GM23338 (cell line): ENCODE measurements at regions not wholly inside any gene's neighbourhood (a gene's known extent, or its start where the extent isn't known, plus 50 kb on each side); places are given as distances from the start of the nearest gene placed in this dataset.

Experiments
- ATAC-seq: fragments of 200-7000 bp; cut with Tn5 transposase; 3 replicates; pipeline ENCODE4 v1.9.1; 2020
- DNase-seq: peaks from one replicate; pipeline ENCODE4 v3.0.0-alpha.2; 2015; ENCODE audit warnings: low spot score
- H2AFZ ChIP-seq: fragments of 200-600 bp; sonication (generic); 2 replicates; pipeline ENCODE4 v1.8.0; 2016; ENCODE audit warnings: antibody characterized with exemption, mild to moderate bottlenecking, moderate library complexity
- H3F3A ChIP-seq: fragments of 200-600 bp; sonication (generic); replicated peaks from 2 replicates; pipeline ENCODE4 v1.8.0; 2017; ENCODE audit warnings: antibody characterized with exemption, mixed run types, low read depth
- H3K27ac ChIP-seq: fragments of 200-600 bp; sonication (generic); 2 replicates; pipeline ENCODE4 v1.6.1; 2016; ENCODE audit warnings: low read depth
- H3K27me3 ChIP-seq: fragments of 200-600 bp; sonication (generic); 2 replicates; pipeline ENCODE4 v1.8.0; 2016; ENCODE audit warnings: mild to moderate bottlenecking, mixed run types, moderate library complexity; ENCODE audit not compliant: insufficient read depth
- H3K36me3 ChIP-seq: fragments of 200-600 bp; sonication (generic); 2 replicates; pipeline ENCODE4 v1.8.0; 2016; ENCODE audit warnings: mild to moderate bottlenecking; ENCODE audit not compliant: insufficient read depth
- H3K4me1 ChIP-seq: fragments of 200-600 bp; sonication (generic); 2 replicates; pipeline ENCODE4 v1.8.0; 2016; ENCODE audit warnings: mild to moderate bottlenecking, moderate library complexity; ENCODE audit not compliant: insufficient read depth
- H3K4me2 ChIP-seq: fragments of 200-600 bp; sonication (generic); 2 replicates; pipeline ENCODE4 v1.7.1; 2017; ENCODE audit warnings: mixed run types
- H3K4me3 ChIP-seq: fragments of 200-600 bp; sonication (generic); 2 replicates; pipeline ENCODE4 v1.6.1; 2016; ENCODE audit warnings: mixed run types
- H3K79me2 ChIP-seq: fragments of 200-600 bp; sonication (generic); replicated peaks from 2 replicates; pipeline ENCODE4 v1.8.0; 2017; ENCODE audit warnings: mild to moderate bottlenecking; ENCODE audit not compliant: insufficient read depth
- H3K9me2 ChIP-seq: fragments of 200-600 bp; sonication (generic); 2 replicates; pipeline ENCODE4 v1.8.0; 2017; ENCODE audit not compliant: insufficient read depth
- H4K20me1 ChIP-seq: fragments of 200-600 bp; sonication (generic); replicated peaks from 2 replicates; pipeline ENCODE4 v1.8.0; 2017; ENCODE audit warnings: mild to moderate bottlenecking; ENCODE audit not compliant: insufficient read depth
- H3K27ac Mint-ChIP-seq: 2 replicates; pipeline ENCODE4 v1.8.0; 2020; ENCODE audit warnings: inconsistent platforms, mild to moderate bottlenecking, moderate library complexity, mixed read lengths
- H3K27me3 Mint-ChIP-seq: 3 replicates; pipeline ENCODE4 v1.8.0; 2022; ENCODE audit warnings: low read depth, mild to moderate bottlenecking, moderate library complexity, mixed read lengths, inconsistent platforms; ENCODE audit not compliant: insufficient read depth, poor library complexity
- H3K36me3 Mint-ChIP-seq: 3 replicates; pipeline ENCODE4 v1.8.0; 2021; ENCODE audit warnings: low read depth, mild to moderate bottlenecking, inconsistent platforms, moderate library complexity, mixed read lengths
- H3K4me1 Mint-ChIP-seq: 3 replicates; pipeline ENCODE4 v1.8.0; 2020; ENCODE audit warnings: mild to moderate bottlenecking, inconsistent platforms, mixed read lengths
- H3K4me3 Mint-ChIP-seq: 3 replicates; pipeline ENCODE4 v1.8.0; 2021; ENCODE audit warnings: moderate library complexity, mild to moderate bottlenecking, inconsistent platforms, mixed read lengths
- H3K9me3 Mint-ChIP-seq: 3 replicates; pipeline ENCODE4 v1.8.0; 2020; ENCODE audit warnings: moderate library complexity, mild to moderate bottlenecking, inconsistent platforms, mixed read lengths
- CREB1 ChIP-seq: fragments of 250-450 bp; sonication (Bioruptor Pico); IDR thresholded peaks from 2 replicates; pipeline ENCODE4 v1.5.0; 2020; ENCODE audit warnings: low read depth, mild to moderate bottlenecking, moderate library complexity
- EZH2 ChIP-seq: fragments of 200-600 bp; sonication (generic); IDR thresholded peaks from one replicate; pipeline ENCODE4 v1.8.0; 2017; ENCODE audit warnings: antibody characterized with exemption, mild to moderate bottlenecking, low read depth; ENCODE audit not compliant: unreplicated experiment
- EZH2phosphoT487 ChIP-seq: fragments of 200-600 bp; sonication (generic); IDR thresholded peaks from one replicate; pipeline ENCODE4 v1.8.1; 2018; ENCODE audit warnings: antibody characterized with exemption; ENCODE audit not compliant: unreplicated experiment
- JUNB ChIP-seq: IDR thresholded peaks from one replicate; pipeline ENCODE4 v1.6.1; 2016; ENCODE audit warnings: antibody characterized with exemption; ENCODE audit not compliant: unreplicated experiment
- NANOG ChIP-seq: IDR thresholded peaks from 2 replicates; pipeline ENCODE4 v1.6.1; 2016; ENCODE audit warnings: antibody characterized with exemption, borderline replicate concordance
- POLR2AphosphoS5 ChIP-seq: IDR thresholded peaks from 2 replicates; pipeline ENCODE4 v1.6.1; 2016; ENCODE audit warnings: antibody characterized with exemption, low read depth
- STAT1 ChIP-seq: IDR thresholded peaks from one replicate; pipeline ENCODE4 v1.6.1; 2016; ENCODE audit warnings: antibody characterized with exemption; ENCODE audit not compliant: unreplicated experiment
- ZNF114 ChIP-seq: fragments of 250-450 bp; sonication (Bioruptor Pico); IDR thresholded peaks from 2 replicates; pipeline ENCODE4 v1.5.0; 2020; ENCODE audit warnings: mild to moderate bottlenecking, moderate library complexity
- ZNF331 ChIP-seq: fragments of 250-450 bp; sonication (Bioruptor Pico); IDR thresholded peaks from 2 replicates; pipeline ENCODE4 v1.5.0; 2020; ENCODE audit warnings: low read depth, mild to moderate bottlenecking, moderate library complexity
- TF ChIP-seq, protein P1 (sequence below): IDR thresholded peaks from 2 replicates; pipeline ENCODE4 v1.6.1; 2016; ENCODE audit warnings: antibody characterized with exemption
- TF ChIP-seq, protein P2 (sequence below), 2 experiments: fragments of 200-600 bp in 1 of 2; sonication (generic) in 1 of 2; conservative IDR thresholded peaks; 2 replicates each; pipeline versions ENCODE4 v1.5.1 to v1.6.1; 2016 to 2017; ENCODE audit warnings: antibody characterized with exemption in 2 of 2, low read depth in 2 of 2, mild to moderate bottlenecking in 2 of 2, moderate library complexity in 1 of 2
- TF ChIP-seq, protein P3 (sequence below): IDR thresholded peaks from one replicate; pipeline ENCODE4 v1.6.1; 2018; ENCODE audit warnings: antibody characterized with exemption; ENCODE audit not compliant: unreplicated experiment
- TF ChIP-seq, protein P4 (sequence below): fragments of 250-450 bp; sonication (Bioruptor Pico); IDR thresholded peaks from 2 replicates; pipeline ENCODE4 v1.5.0; 2020; ENCODE audit warnings: mild to moderate bottlenecking, moderate library complexity

DNA sequence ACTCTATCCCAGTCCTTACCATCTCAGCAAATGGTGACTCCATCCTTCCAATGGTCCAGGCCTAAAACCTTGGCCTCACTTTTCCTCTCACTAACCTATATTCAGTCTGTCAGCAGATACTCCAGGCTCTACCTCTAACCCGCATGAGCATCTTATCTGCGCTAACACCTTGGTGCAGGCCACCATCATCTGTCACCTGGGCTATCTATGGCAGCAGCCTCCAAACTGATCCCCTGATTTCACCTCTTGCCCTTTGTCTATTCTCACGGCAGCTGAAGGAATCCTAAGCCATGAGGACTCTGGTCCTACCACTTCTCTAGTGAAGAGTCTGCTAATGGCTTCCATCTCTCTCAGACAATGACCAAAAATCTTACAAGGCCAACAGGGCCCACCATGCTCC, 57.9 kb upstream of the CCL1 start:
- Histone ChIP-seq H3K27ac (no peak overlapping the region), H2AFZ (no peak overlapping the region), H4K20me1 (no peaks in the 10 kb centered on the region), H3K4me2 (no peak overlapping the region), H3K9me2 (no peaks in the 10 kb centered on the region), H3K36me3 (no peaks in the 10 kb centered on the region), H3K79me2 (no peaks in the 10 kb centered on the region), H3K4me3 (no peak overlapping the region), H3K27me3 (0 out of 2 replicates have a peak, but pooled peaks cover 2% of the 10 kb centered on the region), H3F3A (0 out of 2 replicates have a peak, but pooled peaks cover 4% of the 10 kb centered on the region), H3K4me1 (peaks cover 4% of the 10 kb centered on the region; the same call in 1 of the 2 replicates)
- no peaks in the 10 kb centered on the region for H3K9me3 Mint-ChIP-seq
- H3K27me3 Mint-ChIP-seq = peaks cover 13% of the 10 kb centered on the region
- ATAC-seq = no peak
- H3K27ac Mint-ChIP-seq = no peak overlapping the region
- H3K4me3 Mint-ChIP-seq = no peak overlapping the region
- TF ChIP-seq NANOG (no peak), STAT1 (no peak), CREB1 (CRISPR knock-in tag) (no peak), POLR2AphosphoS5 (no peak), EZH2 (no peak), ZNF114 (CRISPR knock-in tag) (no peak), EZH2phosphoT487 (no peak), ZNF331 (no peak), JUNB (no peak)
- TF ChIP-seq, protein P1, sequence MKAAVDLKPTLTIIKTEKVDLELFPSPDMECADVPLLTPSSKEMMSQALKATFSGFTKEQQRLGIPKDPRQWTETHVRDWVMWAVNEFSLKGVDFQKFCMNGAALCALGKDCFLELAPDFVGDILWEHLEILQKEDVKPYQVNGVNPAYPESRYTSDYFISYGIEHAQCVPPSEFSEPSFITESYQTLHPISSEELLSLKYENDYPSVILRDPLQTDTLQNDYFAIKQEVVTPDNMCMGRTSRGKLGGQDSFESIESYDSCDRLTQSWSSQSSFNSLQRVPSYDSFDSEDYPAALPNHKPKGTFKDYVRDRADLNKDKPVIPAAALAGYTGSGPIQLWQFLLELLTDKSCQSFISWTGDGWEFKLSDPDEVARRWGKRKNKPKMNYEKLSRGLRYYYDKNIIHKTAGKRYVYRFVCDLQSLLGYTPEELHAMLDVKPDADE = no peak
- TF ChIP-seq, protein P2, sequence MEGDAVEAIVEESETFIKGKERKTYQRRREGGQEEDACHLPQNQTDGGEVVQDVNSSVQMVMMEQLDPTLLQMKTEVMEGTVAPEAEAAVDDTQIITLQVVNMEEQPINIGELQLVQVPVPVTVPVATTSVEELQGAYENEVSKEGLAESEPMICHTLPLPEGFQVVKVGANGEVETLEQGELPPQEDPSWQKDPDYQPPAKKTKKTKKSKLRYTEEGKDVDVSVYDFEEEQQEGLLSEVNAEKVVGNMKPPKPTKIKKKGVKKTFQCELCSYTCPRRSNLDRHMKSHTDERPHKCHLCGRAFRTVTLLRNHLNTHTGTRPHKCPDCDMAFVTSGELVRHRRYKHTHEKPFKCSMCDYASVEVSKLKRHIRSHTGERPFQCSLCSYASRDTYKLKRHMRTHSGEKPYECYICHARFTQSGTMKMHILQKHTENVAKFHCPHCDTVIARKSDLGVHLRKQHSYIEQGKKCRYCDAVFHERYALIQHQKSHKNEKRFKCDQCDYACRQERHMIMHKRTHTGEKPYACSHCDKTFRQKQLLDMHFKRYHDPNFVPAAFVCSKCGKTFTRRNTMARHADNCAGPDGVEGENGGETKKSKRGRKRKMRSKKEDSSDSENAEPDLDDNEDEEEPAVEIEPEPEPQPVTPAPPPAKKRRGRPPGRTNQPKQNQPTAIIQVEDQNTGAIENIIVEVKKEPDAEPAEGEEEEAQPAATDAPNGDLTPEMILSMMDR (conservative IDR thresholded peaks at IDR 0.05; ENCODE audit: low read depth in 2 of 2) = no peak
- TF ChIP-seq, protein P3, sequence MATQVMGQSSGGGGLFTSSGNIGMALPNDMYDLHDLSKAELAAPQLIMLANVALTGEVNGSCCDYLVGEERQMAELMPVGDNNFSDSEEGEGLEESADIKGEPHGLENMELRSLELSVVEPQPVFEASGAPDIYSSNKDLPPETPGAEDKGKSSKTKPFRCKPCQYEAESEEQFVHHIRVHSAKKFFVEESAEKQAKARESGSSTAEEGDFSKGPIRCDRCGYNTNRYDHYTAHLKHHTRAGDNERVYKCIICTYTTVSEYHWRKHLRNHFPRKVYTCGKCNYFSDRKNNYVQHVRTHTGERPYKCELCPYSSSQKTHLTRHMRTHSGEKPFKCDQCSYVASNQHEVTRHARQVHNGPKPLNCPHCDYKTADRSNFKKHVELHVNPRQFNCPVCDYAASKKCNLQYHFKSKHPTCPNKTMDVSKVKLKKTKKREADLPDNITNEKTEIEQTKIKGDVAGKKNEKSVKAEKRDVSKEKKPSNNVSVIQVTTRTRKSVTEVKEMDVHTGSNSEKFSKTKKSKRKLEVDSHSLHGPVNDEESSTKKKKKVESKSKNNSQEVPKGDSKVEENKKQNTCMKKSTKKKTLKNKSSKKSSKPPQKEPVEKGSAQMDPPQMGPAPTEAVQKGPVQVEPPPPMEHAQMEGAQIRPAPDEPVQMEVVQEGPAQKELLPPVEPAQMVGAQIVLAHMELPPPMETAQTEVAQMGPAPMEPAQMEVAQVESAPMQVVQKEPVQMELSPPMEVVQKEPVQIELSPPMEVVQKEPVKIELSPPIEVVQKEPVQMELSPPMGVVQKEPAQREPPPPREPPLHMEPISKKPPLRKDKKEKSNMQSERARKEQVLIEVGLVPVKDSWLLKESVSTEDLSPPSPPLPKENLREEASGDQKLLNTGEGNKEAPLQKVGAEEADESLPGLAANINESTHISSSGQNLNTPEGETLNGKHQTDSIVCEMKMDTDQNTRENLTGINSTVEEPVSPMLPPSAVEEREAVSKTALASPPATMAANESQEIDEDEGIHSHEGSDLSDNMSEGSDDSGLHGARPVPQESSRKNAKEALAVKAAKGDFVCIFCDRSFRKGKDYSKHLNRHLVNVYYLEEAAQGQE = no peak
- TF ChIP-seq, protein P4, sequence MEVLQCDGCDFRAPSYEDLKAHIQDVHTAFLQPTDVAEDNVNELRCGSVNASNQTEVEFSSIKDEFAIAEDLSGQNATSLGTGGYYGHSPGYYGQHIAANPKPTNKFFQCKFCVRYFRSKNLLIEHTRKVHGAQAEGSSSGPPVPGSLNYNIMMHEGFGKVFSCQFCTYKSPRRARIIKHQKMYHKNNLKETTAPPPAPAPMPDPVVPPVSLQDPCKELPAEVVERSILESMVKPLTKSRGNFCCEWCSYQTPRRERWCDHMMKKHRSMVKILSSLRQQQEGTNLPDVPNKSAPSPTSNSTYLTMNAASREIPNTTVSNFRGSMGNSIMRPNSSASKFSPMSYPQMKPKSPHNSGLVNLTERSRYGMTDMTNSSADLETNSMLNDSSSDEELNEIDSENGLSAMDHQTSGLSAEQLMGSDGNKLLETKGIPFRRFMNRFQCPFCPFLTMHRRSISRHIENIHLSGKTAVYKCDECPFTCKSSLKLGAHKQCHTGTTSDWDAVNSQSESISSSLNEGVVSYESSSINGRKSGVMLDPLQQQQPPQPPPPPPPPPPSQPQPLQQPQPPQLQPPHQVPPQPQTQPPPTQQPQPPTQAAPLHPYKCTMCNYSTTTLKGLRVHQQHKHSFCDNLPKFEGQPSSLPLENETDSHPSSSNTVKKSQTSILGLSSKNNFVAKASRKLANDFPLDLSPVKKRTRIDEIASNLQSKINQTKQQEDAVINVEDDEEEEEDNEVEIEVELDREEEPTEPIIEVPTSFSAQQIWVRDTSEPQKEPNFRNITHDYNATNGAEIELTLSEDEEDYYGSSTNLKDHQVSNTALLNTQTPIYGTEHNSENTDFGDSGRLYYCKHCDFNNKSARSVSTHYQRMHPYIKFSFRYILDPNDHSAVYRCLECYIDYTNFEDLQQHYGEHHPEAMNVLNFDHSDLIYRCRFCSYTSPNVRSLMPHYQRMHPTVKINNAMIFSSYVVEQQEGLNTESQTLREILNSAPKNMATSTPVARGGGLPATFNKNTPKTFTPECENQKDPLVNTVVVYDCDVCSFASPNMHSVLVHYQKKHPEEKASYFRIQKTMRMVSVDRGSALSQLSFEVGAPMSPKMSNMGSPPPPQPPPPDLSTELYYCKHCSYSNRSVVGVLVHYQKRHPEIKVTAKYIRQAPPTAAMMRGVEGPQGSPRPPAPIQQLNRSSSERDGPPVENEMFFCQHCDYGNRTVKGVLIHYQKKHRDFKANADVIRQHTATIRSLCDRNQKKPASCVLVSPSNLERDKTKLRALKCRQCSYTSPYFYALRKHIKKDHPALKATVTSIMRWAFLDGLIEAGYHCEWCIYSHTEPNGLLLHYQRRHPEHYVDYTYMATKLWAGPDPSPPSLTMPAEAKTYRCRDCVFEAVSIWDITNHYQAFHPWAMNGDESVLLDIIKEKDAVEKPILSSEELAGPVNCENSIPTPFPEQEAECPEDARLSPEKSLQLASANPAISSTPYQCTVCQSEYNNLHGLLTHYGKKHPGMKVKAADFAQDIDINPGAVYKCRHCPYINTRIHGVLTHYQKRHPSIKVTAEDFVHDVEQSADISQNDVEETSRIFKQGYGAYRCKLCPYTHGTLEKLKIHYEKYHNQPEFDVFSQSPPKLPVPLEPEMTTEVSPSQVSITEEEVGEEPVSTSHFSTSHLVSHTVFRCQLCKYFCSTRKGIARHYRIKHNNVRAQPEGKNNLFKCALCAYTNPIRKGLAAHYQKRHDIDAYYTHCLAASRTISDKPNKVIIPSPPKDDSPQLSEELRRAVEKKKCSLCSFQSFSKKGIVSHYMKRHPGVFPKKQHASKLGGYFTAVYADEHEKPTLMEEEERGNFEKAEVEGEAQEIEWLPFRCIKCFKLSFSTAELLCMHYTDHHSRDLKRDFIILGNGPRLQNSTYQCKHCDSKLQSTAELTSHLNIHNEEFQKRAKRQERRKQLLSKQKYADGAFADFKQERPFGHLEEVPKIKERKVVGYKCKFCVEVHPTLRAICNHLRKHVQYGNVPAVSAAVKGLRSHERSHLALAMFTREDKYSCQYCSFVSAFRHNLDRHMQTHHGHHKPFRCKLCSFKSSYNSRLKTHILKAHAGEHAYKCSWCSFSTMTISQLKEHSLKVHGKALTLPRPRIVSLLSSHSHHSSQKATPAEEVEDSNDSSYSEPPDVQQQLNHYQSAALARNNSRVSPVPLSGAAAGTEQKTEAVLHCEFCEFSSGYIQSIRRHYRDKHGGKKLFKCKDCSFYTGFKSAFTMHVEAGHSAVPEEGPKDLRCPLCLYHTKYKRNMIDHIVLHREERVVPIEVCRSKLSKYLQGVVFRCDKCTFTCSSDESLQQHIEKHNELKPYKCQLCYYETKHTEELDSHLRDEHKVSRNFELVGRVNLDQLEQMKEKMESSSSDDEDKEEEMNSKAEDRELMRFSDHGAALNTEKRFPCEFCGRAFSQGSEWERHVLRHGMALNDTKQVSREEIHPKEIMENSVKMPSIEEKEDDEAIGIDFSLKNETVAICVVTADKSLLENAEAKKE (CRISPR knock-in tag) = no peak
- no peaks in the 10 kb centered on the region for H3K36me3 Mint-ChIP-seq
- H3K4me1 Mint-ChIP-seq = peaks cover 15% of the 10 kb centered on the region
- DNase-seq = no peak
